Progenitor cell of endocrine pancreas (in vitro differentiated cells): ENCODE measurements at regions not wholly inside any gene's neighbourhood (a gene's known extent, or its start where the extent isn't known, plus 50 kb on each side); places are given as distances from the start of the nearest gene placed in this dataset.

Experiments
- DNase-seq: peaks from one replicate; pipeline ENCODE4 v3.0.0; 2021; ENCODE audit warnings: low spot score; ENCODE audit not compliant: unreplicated experiment
- H3K27ac Mint-ChIP-seq: 2 replicates; pipeline ENCODE4 v1.8.0; 2021; ENCODE audit warnings: mild to moderate bottlenecking, moderate library complexity, mixed read lengths
- H3K27me3 Mint-ChIP-seq: 2 replicates; pipeline ENCODE4 v1.8.0; 2021; ENCODE audit warnings: mixed read lengths
- H3K36me3 Mint-ChIP-seq: 2 replicates; pipeline ENCODE4 v1.8.0; 2022; ENCODE audit warnings: mixed read lengths; ENCODE audit not compliant: insufficient read depth
- H3K4me1 Mint-ChIP-seq: 2 replicates; pipeline ENCODE4 v1.8.0; 2021; ENCODE audit warnings: low read depth, mixed read lengths
- H3K4me3 Mint-ChIP-seq: 2 replicates; pipeline ENCODE4 v1.8.0; 2021; ENCODE audit warnings: low read depth, mild to moderate bottlenecking, moderate library complexity, mixed read lengths
- H3K9me3 Mint-ChIP-seq: 2 replicates; pipeline ENCODE4 v1.8.0; 2021; ENCODE audit warnings: low read depth, mixed read lengths
- CTCF ChIP-seq: fragments of 200-600 bp; sonication (generic); IDR thresholded peaks from one replicate; pipeline ENCODE4 v1.5.0; 2021; ENCODE audit warnings: antibody characterized with exemption, mild to moderate bottlenecking; ENCODE audit not compliant: unreplicated experiment

GRCh38 chr6:97989451-97989850, 706.4 kb upstream of the MMS22L start:
- DNase-seq = no peak
- Mint-ChIP-seq H3K27me3 (no peaks in the 10 kb centered on the region), H3K4me1 (no peaks in the 10 kb centered on the region), H3K9me3 (no peaks in the 10 kb centered on the region), H3K27ac (no peak overlapping the region), H3K4me3 (no peak overlapping the region), H3K36me3 (no peaks in the 10 kb centered on the region)
- TF ChIP-seq CTCF = no peak

GRCh38 chr6:97995158-97995557, 712.1 kb upstream of the MMS22L start:
- no peak for TF ChIP-seq CTCF
- Mint-ChIP-seq H3K9me3 (no peaks in the 10 kb centered on the region), H3K27ac (no peak overlapping the region), H3K27me3 (no peaks in the 10 kb centered on the region), H3K4me3 (no peak overlapping the region), H3K4me1 (peaks cover 2% of the 10 kb centered on the region), H3K36me3 (no peaks in the 10 kb centered on the region)
- no peak for DNase-seq

GRCh38 chr6:98002678-98003077, 719.7 kb upstream of the MMS22L start:
- no peak overlapping the region for H3K27ac Mint-ChIP-seq

GRCh38 chr6:98014442-98015201, 731.6 kb upstream of the MMS22L start:
- no peak overlapping the region for H3K4me3 Mint-ChIP-seq
- no peaks in the 10 kb centered on the region for H3K9me3 Mint-ChIP-seq
- no peak for DNase-seq
- no peaks in the 10 kb centered on the region for H3K27me3 Mint-ChIP-seq
- H3K4me1 Mint-ChIP-seq = peaks cover 9% of the 10 kb centered on the region
- no peak for TF ChIP-seq CTCF
- H3K36me3 Mint-ChIP-seq = no peaks in the 10 kb centered on the region
- no peak overlapping the region for H3K27ac Mint-ChIP-seq

More at GRCh38 chr6:98002678-98003077, 719.7 kb upstream of the MMS22L start:
- Mint-ChIP-seq H3K4me1 (no peaks in the 10 kb centered on the region), H3K4me3 (no peak overlapping the region), H3K9me3 (no peaks in the 10 kb centered on the region), H3K36me3 (no peaks in the 10 kb centered on the region), H3K27me3 (no peaks in the 10 kb centered on the region)
- no peak for TF ChIP-seq CTCF
- no peak for DNase-seq

GRCh38 chr6:98016565-98016964, 733.5 kb upstream of the MMS22L start:
- Mint-ChIP-seq H3K4me3 (no peak overlapping the region), H3K27ac (no peak overlapping the region), H3K9me3 (no peaks in the 10 kb centered on the region), H3K4me1 (peaks cover 9% of the 10 kb centered on the region), H3K36me3 (no peaks in the 10 kb centered on the region), H3K27me3 (no peaks in the 10 kb centered on the region)
- no peak for TF ChIP-seq CTCF
- DNase-seq = no peak
